Nephron (organoid): ENCODE measurements at regions not wholly inside any gene's neighbourhood (a gene's known extent, or its start where the extent isn't known, plus 50 kb on each side); places are given as distances from the start of the nearest gene placed in this dataset.
"Not testable (repeated sequence)": the region's sequence is repeated elsewhere in the genome, so short reads cannot be mapped to it uniquely, and the experiment has no call there.

Experiments
- H3K27ac Mint-ChIP-seq, 3 experiments: 2 replicates each; pipeline ENCODE4 v1.8.0; 2020; ENCODE audit warnings: mixed read lengths in 3 of 3, mild to moderate bottlenecking in 2 of 3, moderate library complexity in 1 of 3
- H3K27me3 Mint-ChIP-seq: 2 replicates; pipeline ENCODE4 v1.8.0; 2021; ENCODE audit warnings: low read depth, mild to moderate bottlenecking, moderate library complexity, mixed read lengths
- H3K36me3 Mint-ChIP-seq: 2 replicates; pipeline ENCODE4 v1.8.0; 2020; ENCODE audit warnings: low read depth, mixed read lengths
- H3K4me1 Mint-ChIP-seq: 2 replicates; pipeline ENCODE4 v1.8.0; 2020; ENCODE audit warnings: mixed read lengths
- H3K4me3 Mint-ChIP-seq, 3 experiments: 2 replicates each; pipeline ENCODE4 v1.8.0; 2020; ENCODE audit warnings: mild to moderate bottlenecking in 3 of 3, mixed read lengths in 3 of 3, moderate library complexity in 2 of 3
- H3K9me3 Mint-ChIP-seq: 2 replicates; pipeline ENCODE4 v1.8.0; 2020; ENCODE audit warnings: mixed read lengths
- CTCF ChIP-seq, 3 experiments: fragments of 200-600 bp; sonication (generic); IDR thresholded peaks; one replicate each; pipeline ENCODE4 v1.5.0; 2021; ENCODE audit warnings: antibody characterized with exemption in 3 of 3; ENCODE audit not compliant: unreplicated experiment in 3 of 3

- Mint-ChIP-seq H3K4me3 (no peak overlapping the region), H3K4me1 (peaks cover 38% of the 10 kb centered on the region), H3K27ac (peak overlapping the region in 2 of 3 experiments; percentile 39 to 82), H3K9me3 (no peaks in the 10 kb centered on the region), H3K27me3 (no peaks in the 10 kb centered on the region), H3K36me3 (no peaks in the 10 kb centered on the region)
- TF ChIP-seq CTCF (IDR thresholded peaks at IDR 0.05; ENCODE audit: unreplicated experiment in 3 of 3), result no peak
Observed at GRCh38 chr5:143635146-143635752, 176.7 kb upstream of the HMHB1 start.

- Mint-ChIP-seq H3K27me3 (no peaks in the 10 kb centered on the region), H3K4me1 (peaks cover 32% of the 10 kb centered on the region), H3K27ac (peak overlapping the region in 2 of 3 experiments; percentile 39 to 82), H3K36me3 (no peaks in the 10 kb centered on the region), H3K4me3 (no peak overlapping the region), H3K9me3 (no peaks in the 10 kb centered on the region)
- no peak for TF ChIP-seq CTCF (IDR thresholded peaks at IDR 0.05; ENCODE audit: unreplicated experiment in 3 of 3)
Observed at GRCh38 chr5:143634689-143635088, 177.3 kb upstream of the HMHB1 start.

GRCh38 chr5:143629871-143630659 is 181.9 kb upstream of the HMHB1 start:
- Mint-ChIP-seq H3K4me3 (no peak overlapping the region), H3K9me3 (peaks cover 6% of the 10 kb centered on the region), H3K4me1 (peaks cover 7% of the 10 kb centered on the region), H3K36me3 (no peaks in the 10 kb centered on the region), H3K27ac (peak overlapping the region in 1 of 3 experiments; percentile 6), H3K27me3 (no peaks in the 10 kb centered on the region)
- TF ChIP-seq CTCF (IDR thresholded peaks at IDR 0.05; ENCODE audit: unreplicated experiment in 3 of 3), result no peak

GRCh38 chr5:143625048-143625447 is 186.9 kb upstream of the HMHB1 start:
- H3K36me3 Mint-ChIP-seq, H3K4me1 Mint-ChIP-seq, H3K27ac Mint-ChIP-seq, H3K4me3 Mint-ChIP-seq, H3K9me3 Mint-ChIP-seq, H3K27me3 Mint-ChIP-seq: not testable (repeated sequence)

GRCh38 chr5:143624465-143624864 is 187.5 kb upstream of the HMHB1 start:
- Mint-ChIP-seq H3K27ac (no peak overlapping the region), H3K9me3 (peaks cover 6% of the 10 kb centered on the region), H3K27me3 (no peaks in the 10 kb centered on the region), H3K36me3 (no peaks in the 10 kb centered on the region), H3K4me1 (peaks cover under 1% of the 10 kb centered on the region), H3K4me3 (no peak overlapping the region)
- TF ChIP-seq CTCF (IDR thresholded peaks at IDR 0.05; ENCODE audit: unreplicated experiment in 3 of 3), result no peak

GRCh38 chr5:143619040-143619439 is 192.9 kb upstream of the HMHB1 start:
- H3K27ac Mint-ChIP-seq, result peak overlapping the region in 1 of 3 experiments; percentile 12
- no peaks in the 10 kb centered on the region for H3K36me3 Mint-ChIP-seq
- no peak for TF ChIP-seq CTCF (IDR thresholded peaks at IDR 0.05; ENCODE audit: unreplicated experiment in 3 of 3)
- peaks cover 23% of the 10 kb centered on the region for H3K4me1 Mint-ChIP-seq
- H3K4me3 Mint-ChIP-seq, result no peak overlapping the region
- peaks cover 7% of the 10 kb centered on the region for H3K27me3 Mint-ChIP-seq
- H3K9me3 Mint-ChIP-seq, result peaks cover 4% of the 10 kb centered on the region
